ENCODE measurements at regions not wholly inside any gene's neighbourhood (a gene's known extent, or its start where the extent isn't known, plus 50 kb on each side); places are given as distances from the start of the nearest gene placed in this dataset.

DNA sequence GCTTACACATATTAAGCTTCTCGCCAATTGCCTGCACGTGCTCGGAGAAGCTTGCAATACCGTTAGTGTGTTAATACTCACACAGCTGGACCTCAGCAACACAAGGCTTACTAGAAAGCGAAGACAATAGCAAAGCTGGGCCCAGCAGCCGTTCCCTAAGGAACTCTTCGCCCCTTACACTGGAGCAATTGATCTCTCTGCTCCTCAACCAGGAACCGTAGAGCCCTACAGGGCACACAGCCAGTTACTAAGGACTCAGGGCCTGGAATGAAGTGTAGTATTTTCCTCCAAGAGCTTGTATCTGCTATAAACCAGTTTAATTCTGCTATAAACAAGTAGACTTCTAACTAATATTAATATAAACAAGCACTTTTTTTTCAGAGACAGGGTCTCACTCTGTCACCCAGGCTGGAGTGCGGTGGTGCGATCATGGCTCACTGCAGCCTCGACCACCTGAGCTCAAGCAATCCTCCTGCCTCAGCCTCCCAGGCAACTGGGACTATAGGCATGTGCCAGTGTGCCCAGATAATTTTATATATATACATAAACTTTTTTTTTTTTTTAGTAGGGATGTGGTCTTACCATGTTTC is 67.0 kb upstream of the SIMC1 start:
- no peaks in the 10 kb centered on the region for H3K9me3 ChIP-seq
- DNase-seq, result no peak
- intact Hi-C loops (cut with DNase I), result no loop called here
- no peaks in the 10 kb centered on the region for H3K4me1 ChIP-seq
- 69 to 80% methylated on average over 11 of the region's 11 CpGs for whole genome bisulfite sequencing, 2 donors
- TF ChIP-seq EP300 (IDR thresholded peaks at IDR 0.05) (no peak), POLR2AphosphoS5 (IDR thresholded peaks at IDR 0.05) (no peak), POLR2A (IDR thresholded peaks at IDR 0.05) (no peak)
- TF ChIP-seq, protein P1, sequence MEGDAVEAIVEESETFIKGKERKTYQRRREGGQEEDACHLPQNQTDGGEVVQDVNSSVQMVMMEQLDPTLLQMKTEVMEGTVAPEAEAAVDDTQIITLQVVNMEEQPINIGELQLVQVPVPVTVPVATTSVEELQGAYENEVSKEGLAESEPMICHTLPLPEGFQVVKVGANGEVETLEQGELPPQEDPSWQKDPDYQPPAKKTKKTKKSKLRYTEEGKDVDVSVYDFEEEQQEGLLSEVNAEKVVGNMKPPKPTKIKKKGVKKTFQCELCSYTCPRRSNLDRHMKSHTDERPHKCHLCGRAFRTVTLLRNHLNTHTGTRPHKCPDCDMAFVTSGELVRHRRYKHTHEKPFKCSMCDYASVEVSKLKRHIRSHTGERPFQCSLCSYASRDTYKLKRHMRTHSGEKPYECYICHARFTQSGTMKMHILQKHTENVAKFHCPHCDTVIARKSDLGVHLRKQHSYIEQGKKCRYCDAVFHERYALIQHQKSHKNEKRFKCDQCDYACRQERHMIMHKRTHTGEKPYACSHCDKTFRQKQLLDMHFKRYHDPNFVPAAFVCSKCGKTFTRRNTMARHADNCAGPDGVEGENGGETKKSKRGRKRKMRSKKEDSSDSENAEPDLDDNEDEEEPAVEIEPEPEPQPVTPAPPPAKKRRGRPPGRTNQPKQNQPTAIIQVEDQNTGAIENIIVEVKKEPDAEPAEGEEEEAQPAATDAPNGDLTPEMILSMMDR (IDR thresholded peaks at IDR 0.05), result no peak
- no peak overlapping the region for H3K4me3 ChIP-seq
- no peak overlapping the region for H3K27ac ChIP-seq
- peaks cover 0 to 15% (median 0%) of the 10 kb centered on the region in 3 donors for H3K27me3 ChIP-seq
- H3K36me3 ChIP-seq, result no peaks in the 10 kb centered on the region

DNA sequence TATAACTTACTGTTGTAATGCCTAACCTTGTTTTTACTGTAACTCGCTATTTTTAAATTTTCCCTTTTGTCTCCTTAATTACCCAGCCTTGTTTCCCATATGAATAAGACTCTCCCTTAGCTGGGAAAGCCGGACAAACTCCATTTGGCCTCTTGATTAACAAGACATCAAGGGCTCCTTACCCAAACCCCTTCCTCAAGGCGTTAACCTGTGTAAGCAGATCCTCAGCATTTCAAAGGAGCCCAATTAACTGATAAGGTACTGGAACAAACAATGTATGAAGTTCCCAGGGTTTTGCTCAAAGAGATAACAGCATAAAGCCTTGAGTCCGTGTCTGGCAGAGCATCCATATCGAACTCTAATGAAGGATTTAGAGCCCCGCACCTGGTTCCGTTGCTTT is 66.0 kb upstream of the SIMC1 start:
- intact Hi-C loops (cut with DNase I), result no loop called here
- TF ChIP-seq, protein P1 (IDR thresholded peaks at IDR 0.05), result no peak
- no peak for TF ChIP-seq EP300 (IDR thresholded peaks at IDR 0.05)
- no peak for TF ChIP-seq POLR2AphosphoS5 (IDR thresholded peaks at IDR 0.05)
- no peak for TF ChIP-seq POLR2A (IDR thresholded peaks at IDR 0.05)
- WGBS, 2 donors, result 58 to 68% methylated on average over 7 of the region's 7 CpGs
- Histone ChIP-seq H3K36me3 (no peaks in the 10 kb centered on the region), H3K4me1 (no peaks in the 10 kb centered on the region), H3K27ac (no peak overlapping the region), H3K27me3 (peaks cover 0 to 22% (median 0%) of the 10 kb centered on the region in 3 donors), H3K4me3 (no peak overlapping the region), H3K9me3 (no peaks in the 10 kb centered on the region)
- DNase-seq, result no peak

DNA sequence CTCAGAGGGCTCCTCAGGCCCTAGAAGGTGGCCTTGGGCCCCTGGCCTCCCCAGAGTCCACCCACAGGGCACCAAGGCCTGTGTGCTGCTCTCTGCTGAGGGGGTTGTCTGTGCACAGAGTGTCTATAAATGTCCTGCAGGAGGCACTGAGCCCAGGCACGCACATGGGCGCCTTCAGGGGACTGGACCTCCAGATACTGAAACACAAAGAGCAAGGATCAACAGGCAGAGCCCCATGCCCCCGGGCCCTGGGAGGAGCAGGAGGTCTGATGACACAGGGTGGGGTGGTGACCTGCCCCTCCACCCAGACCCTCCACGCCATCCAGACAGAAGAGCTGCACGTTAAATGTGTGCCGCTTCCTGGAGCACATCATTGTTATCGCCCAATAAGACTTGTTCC is 64.6 kb upstream of the SIMC1 start:
- no peak for DNase-seq
- H3K9me3 ChIP-seq, result peaks cover 0 to 3% (median 0%) of the 10 kb centered on the region in 4 donors
- 69 to 76% methylated on average over 7 of the region's 7 CpGs for WGBS, 2 donors
- peaks cover 0 to 36% (median 0%) of the 10 kb centered on the region in 3 donors for H3K27me3 ChIP-seq
- H3K4me1 ChIP-seq, result no peaks in the 10 kb centered on the region
- TF ChIP-seq EP300 (IDR thresholded peaks at IDR 0.05) (no peak), POLR2A (IDR thresholded peaks at IDR 0.05) (no peak), POLR2AphosphoS5 (IDR thresholded peaks at IDR 0.05) (no peak)
- TF ChIP-seq, protein P1 (IDR thresholded peaks at IDR 0.05), result no peak
- H3K4me3 ChIP-seq, result no peak overlapping the region
- intact Hi-C loops (cut with DNase I), result no loop called here
- H3K36me3 ChIP-seq, result no peaks in the 10 kb centered on the region
- no peak overlapping the region for H3K27ac ChIP-seq

DNA sequence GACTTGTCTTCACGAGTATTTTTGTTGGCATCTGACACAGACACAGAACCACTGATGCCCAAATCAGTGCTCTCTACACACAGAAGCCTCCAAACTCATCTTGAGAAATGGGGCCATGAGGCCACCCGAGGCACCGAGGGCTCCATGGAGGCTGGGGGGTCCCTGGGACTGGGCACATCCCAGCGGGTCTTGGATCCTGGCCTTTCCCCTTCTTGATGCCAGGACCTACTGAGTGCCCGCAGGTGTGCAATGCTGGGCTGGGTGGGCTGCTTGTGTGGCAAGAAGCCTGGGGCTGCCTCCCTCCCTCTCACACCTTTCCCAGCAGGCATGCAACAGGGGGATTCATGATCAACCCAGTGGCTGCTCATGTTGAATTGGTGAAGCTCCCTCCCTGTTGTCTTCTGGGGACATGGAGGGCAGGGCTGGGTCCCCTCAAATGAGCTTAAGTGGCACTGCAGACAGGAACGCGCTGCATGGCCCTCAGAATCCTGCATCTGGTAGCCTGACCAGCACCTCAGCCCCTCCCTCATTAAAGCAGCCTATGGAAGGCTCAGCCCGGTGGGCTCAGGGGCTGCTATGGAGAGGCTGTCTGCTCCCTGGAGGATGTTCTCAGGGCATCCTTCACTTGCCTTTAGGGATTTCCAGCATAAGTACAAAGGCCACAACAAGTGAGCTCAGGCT is 63.7 kb upstream of the SIMC1 start:
- no peak for DNase-seq
- H3K4me1 ChIP-seq, result no peaks in the 10 kb centered on the region
- WGBS, 2 donors, result 84 to 90% methylated on average over 8 of the region's 8 CpGs
- intact Hi-C loops (cut with DNase I), result no loop called here
- H3K27ac ChIP-seq, result no peak overlapping the region
- H3K36me3 ChIP-seq, result no peaks in the 10 kb centered on the region
- peaks cover 0 to 3% (median 0%) of the 10 kb centered on the region in 4 donors for H3K9me3 ChIP-seq
- H3K27me3 ChIP-seq, result peaks cover 0 to 42% (median 0%) of the 10 kb centered on the region in 3 donors
- no peak for TF ChIP-seq POLR2AphosphoS5 (IDR thresholded peaks at IDR 0.05)
- TF ChIP-seq EP300 (IDR thresholded peaks at IDR 0.05), result no peak
- TF ChIP-seq, protein P1 (IDR thresholded peaks at IDR 0.05), result no peak
- no peak for TF ChIP-seq POLR2A (IDR thresholded peaks at IDR 0.05)
- H3K4me3 ChIP-seq, result no peak overlapping the region

Data from sigmoid colon (tissue), 6 donors.